HG03175 (cell line): ENCODE measurements at regions not wholly inside any gene's neighbourhood (a gene's known extent, or its start where the extent isn't known, plus 50 kb on each side); places are given as distances from the start of the nearest gene placed in this dataset.
"Not testable (repeated sequence)": the region's sequence is repeated elsewhere in the genome, so short reads cannot be mapped to it uniquely, and the experiment has no call there.

ENCODE experiments used
- ATAC-seq: cut with Tn5 transposase; IDR thresholded peaks from one replicate; pipeline ENCODE4 v1.9.1; 2021; ENCODE audit warnings: mild to moderate bottlenecking, moderate library complexity; ENCODE audit not compliant: unreplicated experiment

DNA sequence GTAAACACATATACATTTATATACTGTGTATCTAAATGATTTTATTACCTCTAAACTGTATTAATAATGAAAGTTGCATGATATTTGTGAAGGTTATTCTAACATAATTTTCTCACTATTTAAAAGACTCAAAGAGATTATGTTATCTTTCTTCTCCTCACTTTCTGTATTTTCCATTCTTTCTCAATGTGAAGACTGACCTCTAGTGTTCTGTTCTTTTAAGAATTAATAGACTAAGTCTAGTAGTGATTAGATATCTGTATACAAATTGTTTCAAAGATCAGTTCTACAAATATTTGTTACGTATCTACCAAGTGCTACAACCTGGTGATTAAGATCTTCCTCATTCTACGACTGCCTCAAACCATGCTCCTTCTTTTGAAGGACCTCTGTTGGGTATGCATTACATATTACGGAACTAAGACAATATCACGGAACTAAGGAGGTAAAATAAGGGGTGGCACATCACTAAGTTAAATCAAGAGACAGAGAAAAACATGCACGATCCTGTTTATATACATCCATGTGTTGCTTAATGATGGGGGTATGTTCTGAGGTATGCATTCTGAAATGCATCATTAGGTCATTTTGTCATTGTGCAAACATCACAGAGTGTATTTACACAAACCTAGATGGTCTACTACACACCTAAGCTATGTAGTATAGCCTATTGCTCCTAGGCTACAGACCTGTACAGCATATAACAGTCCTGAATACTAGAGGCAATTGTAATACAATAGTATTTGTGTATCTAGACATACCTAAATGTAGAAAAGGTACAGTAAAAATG, 161.5 kb upstream of the KBTBD8 start:
- ATAC-seq: no peak

DNA sequence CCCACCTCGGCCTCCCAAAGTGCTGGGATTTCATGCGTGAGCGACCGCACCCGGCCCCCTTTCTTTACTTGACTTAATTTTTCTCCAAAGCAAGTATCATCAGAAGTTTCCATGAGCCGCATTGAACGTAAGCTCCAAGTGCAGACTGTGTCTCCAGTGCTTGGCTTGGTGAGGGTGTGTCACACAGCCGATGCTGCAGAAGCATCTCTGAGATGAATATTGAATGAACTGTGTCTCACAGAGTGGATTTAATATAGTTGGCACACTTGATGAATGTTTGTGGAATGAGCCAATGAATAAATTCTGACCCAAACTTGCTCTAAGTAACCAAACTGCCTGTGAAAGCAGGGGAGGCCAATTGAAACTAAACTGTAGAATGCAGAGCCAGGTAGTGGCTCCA, 159.4 kb upstream of the KBTBD8 start:
- no peak for ATAC-seq

DNA sequence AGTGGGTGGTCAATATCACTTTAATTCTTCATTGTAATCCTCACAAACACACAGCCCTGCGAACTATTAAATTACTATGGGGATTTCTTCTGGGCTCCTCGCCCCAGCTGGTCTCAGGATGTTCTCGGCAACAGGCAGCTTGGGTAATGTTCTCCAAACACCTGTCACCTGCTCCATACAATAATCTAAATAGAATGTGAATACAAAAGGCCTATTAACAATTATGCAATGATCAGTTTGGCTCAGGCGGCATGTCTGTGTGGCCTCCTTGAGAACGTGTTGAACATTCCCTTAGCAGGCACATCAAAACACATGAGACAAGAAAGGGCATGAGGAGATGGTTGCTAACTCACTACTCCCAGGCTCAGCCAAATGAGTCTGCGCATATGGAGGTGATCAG, 158.6 kb upstream of the KBTBD8 start:
- no peak for ATAC-seq

DNA sequence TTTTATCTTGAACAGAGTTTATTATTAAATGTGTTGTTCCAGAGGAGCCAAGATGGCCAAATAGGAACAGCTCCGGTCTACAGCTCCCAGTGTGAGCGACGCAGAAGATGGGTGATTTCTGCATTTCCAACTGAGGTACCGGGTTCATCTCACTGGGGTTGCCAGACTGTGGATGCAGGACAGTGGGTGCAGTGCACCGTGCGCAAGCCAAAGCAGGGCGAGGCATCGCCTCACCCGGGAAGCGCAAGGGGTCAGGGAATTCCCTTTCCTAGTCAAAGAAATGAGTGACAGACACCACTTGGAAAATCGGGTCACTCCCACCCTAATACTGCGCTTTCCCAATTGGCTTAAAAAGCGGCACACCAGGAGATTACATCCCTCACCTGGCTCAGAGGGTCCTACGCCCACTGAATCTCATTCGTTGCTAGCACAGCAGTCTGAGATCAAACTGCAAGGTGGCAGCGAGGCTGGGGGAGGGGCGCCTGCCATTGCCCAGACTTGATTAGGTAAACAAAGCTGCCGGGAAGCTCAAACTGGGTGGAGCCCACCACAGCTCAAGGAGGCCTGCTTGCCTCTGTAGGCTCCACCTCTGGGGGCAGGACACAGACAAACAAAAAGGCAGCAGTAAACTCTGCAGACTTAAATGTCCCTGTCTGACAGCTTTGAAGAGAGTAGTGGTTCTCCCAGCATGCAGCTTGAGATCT, 155.2 kb upstream of the KBTBD8 start:
- ATAC-seq: not testable (repeated sequence)

DNA sequence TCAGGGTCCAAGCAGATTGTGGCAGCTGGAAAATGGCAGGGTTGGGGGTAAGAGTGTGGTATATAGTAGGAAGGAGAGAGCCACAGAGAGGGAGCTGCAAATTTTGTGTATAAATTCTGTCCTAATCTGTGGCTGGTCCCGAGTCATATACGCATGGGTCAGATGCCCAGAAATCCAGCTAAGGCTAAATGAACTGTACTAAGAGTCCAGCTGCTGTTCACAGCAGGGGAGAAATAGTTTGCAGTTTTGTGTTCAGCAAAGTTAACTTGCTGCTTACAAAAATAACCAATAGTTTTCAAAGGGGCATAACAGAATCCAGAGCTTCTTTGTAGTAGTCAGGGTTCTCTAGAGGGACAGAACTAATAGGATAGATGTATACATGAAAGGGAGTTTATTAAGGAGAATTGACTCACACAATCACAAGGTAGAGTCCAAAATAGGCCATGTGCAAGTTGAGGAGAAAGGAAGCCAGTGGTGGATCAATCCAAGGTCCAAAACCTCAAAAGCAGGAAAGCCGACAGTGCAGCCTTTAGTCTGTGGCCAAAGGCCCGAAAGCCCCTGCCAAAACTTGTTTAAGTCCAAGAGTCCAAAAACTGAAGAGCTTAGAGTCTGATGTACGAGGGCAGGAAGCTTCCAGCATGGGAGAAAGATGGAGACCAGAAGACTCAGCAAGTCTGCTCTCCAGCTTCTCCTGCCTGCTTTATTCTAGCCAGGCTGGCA, 146.1 kb upstream of the KBTBD8 start:
- no peak for ATAC-seq

DNA sequence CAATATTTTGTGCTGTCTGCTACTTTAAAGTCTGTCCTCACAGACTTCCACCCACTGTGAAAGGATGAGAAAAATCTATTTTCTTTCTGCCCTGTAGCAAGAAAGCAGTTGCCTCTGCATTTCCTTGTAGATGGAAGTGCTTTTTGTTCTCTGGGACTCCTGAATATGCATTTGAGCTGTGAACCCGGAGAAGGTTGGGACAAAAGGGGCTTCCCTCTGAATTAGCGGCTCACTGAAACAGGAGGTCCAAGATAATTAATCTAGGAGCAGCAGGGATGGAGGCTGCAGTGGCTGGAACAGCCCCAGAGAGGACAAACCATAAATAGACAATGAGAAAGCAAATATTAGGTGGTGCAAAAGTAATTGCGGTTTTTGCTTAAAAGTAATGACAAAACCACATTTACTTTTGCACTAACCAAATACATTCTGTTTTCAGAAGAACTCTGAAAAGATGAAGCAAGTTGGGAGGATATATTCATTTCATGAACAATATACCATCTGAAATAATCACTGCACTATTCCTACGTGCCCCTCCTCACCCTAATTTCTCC, 143.4 kb upstream of the KBTBD8 start:
- ATAC-seq: no peak

DNA sequence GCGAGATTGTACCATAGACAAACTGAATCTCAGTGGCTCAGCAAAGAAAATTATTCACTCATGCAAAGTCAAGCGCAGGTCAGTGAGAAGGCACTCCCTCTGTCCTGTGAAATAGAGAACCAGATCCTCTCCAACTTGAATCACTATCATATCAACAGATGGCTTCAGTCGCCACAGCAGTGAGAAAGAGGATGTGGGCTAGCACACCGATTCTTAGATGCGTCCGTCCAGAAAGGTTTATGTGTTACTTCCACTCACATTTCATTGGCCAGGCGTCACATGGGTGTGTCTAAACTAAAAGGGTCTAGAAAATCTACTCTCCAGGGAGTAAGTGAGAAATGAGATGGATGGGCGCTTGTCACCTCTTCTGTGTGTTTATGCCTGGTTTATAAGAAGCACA, 141.6 kb upstream of the KBTBD8 start:
- peak; percentile 98 for ATAC-seq

DNA sequence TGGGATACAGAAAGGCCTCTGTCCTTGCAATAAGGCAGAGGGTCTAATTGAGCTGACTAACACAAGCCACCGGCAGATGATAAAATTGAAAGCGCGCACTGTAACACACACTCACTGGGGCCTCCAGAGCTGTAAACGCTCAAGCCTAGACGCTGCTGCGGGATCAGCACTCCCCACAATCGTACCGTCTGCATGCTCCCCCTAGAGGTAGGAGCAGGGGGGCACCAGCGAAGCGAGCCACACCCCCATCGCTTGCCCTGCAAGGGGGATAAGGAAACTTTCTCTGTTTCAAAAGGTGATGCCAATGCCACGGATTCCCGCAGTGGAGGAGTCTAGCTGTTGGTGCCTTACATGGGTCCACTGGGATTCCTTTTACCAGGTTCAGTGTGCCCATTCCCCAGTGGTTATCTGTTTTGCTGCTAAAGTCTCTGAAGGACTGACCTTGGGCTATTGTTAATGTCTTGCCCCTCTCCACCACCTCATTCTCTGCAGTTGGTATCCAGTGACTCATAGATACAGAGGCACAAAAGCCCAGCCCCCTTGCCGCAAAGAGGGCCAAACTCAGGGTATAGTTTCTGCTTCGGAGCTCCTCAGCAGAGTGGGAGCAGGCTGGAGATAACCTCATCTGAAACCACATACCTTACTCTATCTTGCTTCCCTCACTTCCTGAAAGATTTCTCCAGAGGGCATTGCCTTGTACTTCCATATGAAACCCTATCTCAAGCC, 139.3 kb upstream of the KBTBD8 start:
- ATAC-seq: no peak

DNA sequence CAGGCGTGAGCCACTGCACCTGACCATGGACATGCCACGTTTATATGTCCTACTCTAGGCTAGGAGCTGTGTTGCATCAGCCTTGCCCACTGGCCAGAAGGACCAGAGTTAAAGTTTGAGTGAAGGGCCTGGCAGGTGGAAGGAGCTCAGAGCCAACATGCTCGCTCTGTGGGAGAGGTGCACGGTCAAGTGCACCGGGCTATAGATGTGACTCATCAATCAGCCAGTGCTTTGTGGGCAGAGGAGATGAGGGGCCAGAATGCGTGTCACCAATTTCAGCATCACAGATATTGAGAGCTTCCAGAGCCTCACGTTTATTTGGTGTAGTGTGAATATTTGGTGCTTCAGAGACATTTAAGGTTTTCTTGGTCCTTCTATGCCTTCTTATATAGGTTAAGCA, 137.3 kb upstream of the KBTBD8 start:
- no peak for ATAC-seq

DNA sequence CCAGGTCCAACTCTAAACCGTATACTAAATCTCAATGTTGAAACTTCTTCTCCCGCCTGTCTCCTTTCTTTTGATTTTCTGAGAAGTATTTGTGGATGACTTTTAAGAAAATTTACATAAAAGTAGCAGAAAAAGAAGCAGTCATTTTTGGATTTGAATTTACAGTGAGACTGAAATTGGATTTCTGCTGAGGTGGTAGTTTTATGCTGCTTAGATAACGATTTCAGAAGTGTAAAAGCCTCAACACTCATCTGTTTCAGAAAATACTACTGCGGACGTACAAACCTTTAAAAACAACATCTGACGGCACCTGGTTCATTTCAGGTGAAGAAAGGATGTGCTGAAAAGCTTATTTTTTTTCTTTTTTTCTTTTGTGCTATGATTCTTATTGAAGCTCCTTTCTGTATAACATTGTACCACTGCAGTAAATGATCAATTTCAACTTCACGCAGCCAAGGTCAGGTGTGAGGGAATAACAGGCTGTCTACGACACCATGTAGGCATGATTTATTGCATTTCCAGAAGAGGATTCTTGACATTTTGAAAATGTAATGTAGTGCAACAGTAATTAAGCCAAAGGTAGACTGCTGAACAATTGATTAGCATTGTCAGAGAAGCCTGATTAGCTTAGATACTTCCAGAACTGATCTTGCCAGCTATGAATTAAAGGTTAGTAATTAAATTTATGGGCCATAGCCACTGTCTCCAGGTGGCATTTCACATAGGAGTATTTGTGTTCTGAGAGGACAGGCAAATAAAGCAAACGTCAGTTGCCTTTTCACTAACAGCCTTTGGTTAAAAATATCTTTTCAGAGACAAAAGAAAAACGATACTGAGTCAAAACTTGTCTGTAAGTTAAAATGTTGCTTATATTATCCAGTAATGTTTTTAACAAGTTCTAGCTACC, 134.6 kb upstream of the KBTBD8 start:
- ATAC-seq: no peak

DNA sequence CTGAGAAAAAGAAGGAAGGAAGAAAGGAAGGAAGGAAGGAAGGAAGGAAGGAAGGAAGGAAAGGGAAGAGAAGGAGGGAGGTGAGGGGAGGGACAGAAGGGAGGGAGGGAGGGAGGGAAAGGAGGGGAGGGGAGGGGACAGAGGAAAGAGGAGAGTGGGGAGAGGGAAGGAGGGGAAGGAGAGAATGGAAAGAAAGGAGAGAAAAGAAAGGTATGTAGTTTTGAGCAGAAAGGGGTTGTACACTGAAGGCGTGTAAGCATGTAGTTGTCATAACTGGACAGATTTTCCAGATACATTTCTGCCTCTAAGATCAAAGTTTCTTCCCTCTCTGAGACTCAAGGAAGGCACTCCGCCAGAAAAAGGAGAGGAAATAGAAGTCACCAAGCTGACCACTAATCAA, 113.4 kb upstream of the KBTBD8 start:
- no peak for ATAC-seq

DNA sequence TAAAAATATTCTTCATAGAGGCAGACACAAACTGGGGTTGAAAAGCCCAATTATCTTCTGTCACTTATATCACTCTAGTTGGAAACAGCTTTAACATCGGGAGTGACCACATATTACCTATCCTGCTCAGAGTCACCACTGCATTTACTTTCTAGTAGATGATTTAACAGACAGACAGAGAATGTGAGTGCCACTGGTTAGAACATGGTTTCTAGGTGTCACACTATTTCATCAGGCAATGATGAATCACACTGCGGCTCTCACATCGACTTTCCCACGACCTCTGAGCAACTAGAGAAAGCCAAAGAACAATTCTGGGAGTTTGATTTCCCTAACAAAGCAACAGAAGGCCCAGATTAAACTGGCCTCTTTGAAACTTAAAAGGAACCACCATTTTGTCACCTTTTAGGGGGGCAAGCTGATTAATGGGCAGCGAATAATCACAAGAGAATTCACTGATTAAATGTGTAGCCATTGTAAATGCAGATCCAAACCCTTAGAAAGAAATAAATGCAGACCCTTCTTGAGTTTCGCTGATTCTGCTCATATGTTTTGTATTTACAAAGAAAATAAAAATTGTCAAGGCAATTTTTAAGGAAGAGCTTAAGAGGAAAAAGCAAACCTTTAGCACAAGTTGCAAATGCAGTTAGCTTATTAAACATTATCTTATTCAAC, 112.6 kb upstream of the KBTBD8 start:
- ATAC-seq: no peak

DNA sequence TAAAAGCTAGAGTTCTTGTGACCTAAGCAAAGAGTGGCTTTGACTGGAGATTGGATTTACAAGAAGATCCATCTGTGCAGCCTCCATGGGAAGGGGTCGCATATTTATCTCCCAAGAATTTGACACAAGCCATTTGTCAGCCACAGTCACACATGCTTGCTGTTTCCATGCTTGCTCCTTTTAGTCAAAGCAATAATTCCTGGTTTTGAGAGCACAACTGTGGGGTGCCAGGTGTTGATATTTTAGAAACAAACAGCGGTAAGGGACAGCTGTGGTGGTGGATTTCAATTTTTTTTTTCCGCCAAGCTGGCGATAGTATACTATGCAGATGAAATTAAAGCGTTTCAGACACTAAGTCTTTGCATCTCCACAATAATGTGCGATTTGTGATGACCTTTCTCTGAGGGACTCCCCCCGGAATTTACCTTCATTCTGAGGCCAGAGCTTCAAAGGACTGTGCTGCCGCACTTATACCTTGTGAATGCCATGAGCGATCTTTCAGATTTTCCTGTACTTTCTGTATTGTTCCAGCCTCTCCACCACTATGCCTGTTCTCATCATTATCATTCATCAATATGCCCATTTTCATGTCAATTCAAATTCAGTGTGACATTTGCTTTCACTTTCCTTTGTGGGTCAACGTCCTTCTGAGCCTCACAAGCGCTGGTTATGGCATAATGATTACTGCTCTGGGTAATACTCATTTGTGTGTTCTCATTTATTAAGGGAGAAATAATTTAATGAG, 108.2 kb upstream of the KBTBD8 start:
- no peak for ATAC-seq

DNA sequence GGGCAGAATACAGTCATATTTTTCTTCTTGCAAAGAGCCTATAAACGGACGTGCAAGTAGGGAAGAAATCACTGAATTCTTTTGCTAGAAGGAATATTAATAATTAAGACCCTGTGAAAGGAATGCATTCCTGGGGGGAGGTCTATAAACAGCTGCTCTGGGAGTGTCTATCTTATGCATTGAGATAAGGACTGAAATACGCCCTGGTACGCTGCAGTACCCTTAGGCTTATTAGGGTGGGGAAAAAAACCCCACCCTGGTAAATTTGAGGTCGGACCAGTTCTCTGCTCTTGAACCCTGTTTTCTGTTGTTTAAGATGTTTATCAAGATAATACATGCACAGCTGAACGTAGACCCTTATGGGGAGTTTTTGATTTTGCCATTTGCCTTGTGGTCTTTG, 100.0 kb upstream of the KBTBD8 start:
- no peak for ATAC-seq

DNA sequence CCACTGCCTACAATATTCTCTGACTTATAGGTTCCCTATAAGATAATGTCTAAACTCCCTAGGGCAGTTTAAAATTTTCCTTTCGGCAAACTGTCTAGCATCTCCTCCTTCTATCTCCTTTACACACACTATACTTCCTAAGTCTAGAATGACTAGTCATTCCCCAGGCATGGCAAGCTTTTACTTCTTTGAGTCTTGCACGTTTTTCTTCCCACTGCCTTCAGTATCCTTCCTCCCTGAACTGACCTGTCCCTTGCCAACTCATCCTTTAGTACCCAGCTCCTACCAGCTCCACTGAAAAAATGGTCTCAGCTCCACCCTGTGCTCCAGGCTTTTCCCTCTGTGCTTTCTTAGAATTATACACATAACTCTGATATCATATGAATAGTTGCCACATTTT, 93.8 kb upstream of the KBTBD8 start:
- ATAC-seq: no peak

DNA sequence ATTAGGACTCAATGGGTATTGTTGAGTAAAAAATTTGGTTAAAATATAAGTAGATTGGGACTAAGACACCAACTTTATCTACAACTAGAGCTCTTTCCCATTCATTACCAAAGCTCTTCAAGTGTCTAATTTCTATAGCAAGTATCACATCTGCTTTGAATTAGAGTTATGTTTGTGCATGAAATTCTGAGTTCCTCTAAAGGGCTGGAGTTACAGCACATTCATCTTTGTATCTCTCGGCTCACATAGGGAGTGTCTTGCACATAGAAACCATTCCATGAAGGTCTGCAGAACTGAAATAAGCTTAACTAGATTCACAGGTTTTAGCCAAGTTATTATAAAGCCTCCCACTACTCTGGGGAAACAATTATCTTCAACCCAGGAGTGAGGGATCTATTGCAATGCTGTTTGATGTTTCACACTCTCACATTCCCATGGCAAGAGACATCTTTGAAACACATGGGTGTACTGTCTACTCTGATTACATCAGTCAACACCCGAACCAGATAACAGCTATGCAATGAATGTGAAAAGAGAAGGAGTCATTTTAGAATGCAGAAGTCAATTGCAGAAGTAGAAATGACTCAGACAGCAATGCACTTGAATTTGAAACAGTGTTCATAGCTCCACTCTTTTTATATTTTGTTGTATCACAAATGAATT, 93.1 kb upstream of the KBTBD8 start:
- ATAC-seq: no peak

DNA sequence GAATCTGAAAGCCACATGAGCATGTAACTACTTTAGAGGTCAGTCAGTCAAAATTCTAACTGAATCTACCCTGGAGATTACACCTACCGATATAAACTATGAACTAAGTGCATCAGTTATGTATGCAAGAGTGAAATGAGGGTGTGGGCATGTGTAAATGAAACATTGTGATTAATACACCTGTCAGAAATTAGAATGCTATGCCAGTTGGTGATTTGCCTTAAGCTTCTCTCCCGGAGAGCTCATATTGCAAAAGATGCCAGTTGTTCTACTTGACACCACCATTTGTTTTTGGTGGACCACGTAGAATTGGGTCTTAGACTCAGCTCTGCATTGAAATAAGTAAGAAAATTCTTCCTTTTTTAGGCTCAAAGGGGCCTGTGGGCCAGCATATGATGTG, 91.0 kb upstream of the KBTBD8 start:
- no peak for ATAC-seq
